ENCODE measurements at regions not wholly inside any gene's neighbourhood (a gene's known extent, or its start where the extent isn't known, plus 50 kb on each side); places are given as distances from the start of the nearest gene placed in this dataset.

DNA sequence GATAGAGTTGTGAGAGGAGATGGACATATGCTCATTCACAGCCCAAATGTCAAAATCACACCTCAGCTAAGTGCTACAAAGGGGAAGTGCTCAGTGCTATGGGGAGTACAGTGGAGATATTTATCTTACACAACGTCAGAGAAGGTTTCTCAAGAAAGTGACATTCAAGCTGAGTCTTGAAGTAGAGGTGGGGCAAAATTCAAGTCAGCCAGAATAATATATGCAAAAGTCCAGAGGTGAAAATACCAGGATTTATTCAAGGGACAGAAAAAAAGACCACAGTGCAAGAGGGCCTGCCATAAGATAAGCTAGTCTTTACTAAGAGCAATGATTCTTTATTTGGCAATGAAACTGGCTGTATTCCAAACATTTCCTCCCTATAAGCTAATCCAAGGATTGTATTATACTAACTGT, 327.8 kb upstream of the PIK3R1 start:
- TF ChIP-seq, protein P1, sequence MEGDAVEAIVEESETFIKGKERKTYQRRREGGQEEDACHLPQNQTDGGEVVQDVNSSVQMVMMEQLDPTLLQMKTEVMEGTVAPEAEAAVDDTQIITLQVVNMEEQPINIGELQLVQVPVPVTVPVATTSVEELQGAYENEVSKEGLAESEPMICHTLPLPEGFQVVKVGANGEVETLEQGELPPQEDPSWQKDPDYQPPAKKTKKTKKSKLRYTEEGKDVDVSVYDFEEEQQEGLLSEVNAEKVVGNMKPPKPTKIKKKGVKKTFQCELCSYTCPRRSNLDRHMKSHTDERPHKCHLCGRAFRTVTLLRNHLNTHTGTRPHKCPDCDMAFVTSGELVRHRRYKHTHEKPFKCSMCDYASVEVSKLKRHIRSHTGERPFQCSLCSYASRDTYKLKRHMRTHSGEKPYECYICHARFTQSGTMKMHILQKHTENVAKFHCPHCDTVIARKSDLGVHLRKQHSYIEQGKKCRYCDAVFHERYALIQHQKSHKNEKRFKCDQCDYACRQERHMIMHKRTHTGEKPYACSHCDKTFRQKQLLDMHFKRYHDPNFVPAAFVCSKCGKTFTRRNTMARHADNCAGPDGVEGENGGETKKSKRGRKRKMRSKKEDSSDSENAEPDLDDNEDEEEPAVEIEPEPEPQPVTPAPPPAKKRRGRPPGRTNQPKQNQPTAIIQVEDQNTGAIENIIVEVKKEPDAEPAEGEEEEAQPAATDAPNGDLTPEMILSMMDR (conservative IDR thresholded peaks at IDR 0.05) = no peak
- no peak for TF ChIP-seq EZH2 (IDR thresholded peaks at IDR 0.05; ENCODE audit: low read depth)
